Germinal center (tissue), 1 donor: ENCODE measurements at regions not wholly inside any gene's neighbourhood (a gene's known extent, or its start where the extent isn't known, plus 50 kb on each side); places are given as distances from the start of the nearest gene placed in this dataset.

Experiments
- DNase-seq: peaks from one replicate; pipeline ENCODE4 v3.0.0; 2012; ENCODE audit warnings: mixed read lengths, low spot score

DNA sequence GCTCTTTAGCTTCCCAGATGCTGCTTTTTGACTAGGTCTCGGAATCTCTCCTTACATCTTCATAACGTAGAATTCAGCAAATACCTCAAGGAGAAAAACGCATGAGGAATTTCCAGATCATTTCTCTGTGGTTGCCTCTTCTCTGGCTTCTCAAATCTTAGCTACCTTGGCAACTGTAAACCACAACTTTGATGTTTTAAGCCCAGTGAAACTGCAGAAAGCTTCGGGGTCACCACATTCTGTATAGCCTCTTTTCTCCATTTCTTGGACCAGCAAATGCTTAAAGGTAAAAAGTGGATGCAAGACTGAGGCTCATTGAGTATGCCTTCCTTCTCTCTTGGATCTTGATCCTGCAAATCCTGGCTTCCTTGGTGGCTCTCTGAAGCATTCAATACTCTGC, 125.5 kb upstream of the FBXL4 start:
- no peak for DNase-seq

DNA sequence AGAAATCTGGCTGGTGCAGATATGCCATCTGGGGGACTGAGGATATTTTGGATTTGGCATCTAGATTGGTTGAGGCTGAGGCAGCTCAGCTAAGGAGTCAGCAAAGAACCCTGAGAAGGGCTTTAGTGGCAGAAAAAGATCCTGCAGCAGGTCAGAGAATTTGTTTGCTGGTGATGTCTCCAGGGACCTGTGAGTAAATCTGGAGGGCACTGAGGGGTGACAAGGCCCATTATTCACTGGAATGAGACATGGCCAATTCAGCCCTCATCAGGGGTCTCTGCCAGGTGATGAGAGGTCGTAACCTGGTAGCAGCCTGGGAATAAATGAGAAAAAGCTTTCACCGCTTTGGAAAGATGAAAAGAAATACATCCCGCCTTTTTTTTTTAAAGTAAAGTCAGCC, 118.3 kb upstream of the FBXL4 start:
- no peak for DNase-seq

- DNase-seq = no peak
Observed at GRCh38 chr6:99064834-99065233, 117.1 kb upstream of the FBXL4 start.

DNA sequence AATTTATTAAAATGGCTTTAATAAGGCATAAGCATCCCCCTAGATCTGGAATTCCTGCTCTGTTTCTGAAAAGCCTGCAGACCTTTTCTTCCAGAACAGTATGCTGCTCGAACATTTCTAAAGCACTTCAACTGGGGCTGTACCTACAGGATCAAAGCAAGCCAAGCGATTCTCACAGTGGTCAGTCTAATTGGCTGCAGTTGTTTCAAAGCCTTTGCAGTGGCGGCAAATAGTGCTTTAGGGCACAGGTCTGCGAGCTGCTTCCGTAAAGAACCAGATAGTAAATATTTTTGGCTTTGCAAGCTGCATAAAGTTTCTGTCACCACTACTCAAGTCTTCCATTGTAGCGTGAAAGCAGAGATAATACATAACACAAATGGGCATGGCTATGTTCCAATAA, 88.9 kb upstream of the FBXL4 start:
- no peak for DNase-seq

DNA sequence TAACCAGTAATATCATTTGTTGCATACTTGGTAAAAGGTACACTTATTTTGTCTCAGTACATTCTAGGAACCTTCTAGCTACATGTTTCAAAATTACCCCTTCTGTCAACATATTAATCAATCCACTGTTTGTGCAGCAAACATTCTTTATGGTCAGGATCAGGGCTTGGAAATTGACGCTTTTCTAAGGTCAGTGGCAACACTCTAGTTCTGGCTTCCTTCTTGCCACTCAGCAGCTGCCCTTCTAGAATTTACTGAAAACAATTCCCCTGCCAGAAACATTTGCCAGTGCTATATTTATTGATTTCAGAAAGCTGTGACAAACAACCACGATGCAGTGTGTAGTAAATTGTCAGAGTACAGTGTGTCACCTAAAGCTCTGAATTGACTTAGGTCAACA, 84.7 kb upstream of the FBXL4 start:
- no peak for DNase-seq

DNA sequence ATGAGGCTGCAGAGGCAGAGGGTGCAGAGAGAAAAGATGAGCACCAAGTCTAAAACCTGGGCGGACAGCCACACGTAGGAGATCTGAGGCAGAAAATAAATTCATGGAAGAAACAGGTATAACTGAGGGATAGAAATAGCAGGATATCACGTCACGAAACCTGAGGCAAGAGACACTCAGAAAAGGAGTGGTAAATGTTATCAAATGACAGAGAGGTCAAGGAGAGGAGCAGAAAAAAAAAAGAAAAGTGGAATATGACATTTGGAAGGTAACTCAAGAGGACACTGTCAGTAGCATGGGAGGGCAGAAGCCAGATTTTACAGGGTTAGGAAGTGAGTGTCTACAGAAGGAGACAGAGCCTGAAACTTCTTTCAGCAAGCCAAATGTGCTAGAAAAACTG, 84.2 kb upstream of the FBXL4 start:
- DNase-seq = no peak

- no peak for DNase-seq
Observed at GRCh38 chr6:99030915-99031314, 83.2 kb upstream of the FBXL4 start.

- DNase-seq = no peak
Observed at GRCh38 chr6:99026135-99026534, 78.4 kb upstream of the FBXL4 start.

DNA sequence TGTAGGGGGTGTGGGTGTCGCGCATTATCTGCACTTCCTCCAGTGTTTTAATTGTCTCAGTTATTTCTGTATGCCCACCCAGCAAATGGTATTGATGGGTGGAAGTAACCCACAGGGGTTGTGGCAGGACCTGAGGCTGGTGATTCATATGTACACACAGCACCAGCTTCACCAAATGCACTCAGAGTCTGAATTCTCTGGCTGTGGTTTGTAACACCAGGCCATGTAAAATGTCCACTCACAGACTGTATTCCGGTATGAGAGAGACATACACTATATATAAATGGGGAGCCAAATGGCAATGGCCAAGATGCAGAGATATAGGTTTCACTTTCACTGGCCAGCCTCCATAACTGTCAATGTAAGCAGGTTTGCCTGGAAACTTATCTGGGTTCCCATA, 76.3 kb upstream of the FBXL4 start:
- DNase-seq = no peak

DNA sequence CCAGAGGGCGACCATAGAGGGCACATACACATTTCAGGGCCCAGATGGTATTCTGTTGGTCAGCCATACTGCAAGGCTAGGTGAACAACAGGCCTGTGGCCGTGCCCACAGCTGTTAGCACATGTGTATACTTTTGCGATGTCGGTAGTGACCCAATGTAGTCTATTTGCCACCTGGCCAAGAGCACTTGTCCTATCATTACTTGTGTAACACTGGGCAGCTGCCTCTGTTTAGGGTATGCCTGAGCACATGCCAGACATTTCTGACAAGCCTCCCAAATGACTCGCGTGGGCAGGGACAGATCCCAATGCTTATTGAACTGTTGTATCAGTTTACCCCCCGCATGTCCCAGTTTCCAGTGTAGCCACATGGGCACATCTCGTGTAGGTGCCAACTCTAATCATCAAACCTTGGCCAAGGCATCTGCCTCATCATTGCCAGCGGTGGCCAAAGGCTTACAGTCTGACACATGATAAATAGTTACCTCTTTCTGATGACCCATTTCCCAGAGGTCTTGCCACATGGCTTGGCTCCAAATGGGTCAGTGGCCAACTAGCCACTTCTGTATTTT, 74.4 kb upstream of the FBXL4 start:
- no peak for DNase-seq

GRCh38 chr6:99019381-99019780, 71.6 kb upstream of the FBXL4 start:
- DNase-seq = no peak

GRCh38 chr6:99017150-99017549, 69.4 kb upstream of the FBXL4 start:
- no peak for DNase-seq

- DNase-seq = no peak
Observed at GRCh38 chr6:99016355-99016754, 68.6 kb upstream of the FBXL4 start.

DNA sequence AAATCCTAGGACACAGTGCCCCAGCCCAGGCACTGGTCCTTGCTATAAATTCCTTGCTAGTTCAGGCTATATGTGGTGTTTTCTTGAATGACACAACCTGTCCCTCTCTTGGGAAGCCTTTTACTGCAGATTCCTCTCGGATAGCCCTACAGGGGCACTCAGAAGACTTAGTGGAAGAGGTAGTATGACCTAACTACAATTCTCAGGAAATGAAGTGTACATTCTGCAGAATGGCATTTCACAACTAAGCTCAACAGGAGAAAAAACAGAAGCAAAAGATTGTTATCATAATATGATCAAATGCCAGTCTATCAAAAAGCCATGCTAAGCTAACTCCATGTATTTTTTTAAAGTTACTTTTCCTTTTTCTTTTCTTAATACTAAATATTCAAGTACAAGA, 66.3 kb upstream of the FBXL4 start:
- no peak for DNase-seq

DNA sequence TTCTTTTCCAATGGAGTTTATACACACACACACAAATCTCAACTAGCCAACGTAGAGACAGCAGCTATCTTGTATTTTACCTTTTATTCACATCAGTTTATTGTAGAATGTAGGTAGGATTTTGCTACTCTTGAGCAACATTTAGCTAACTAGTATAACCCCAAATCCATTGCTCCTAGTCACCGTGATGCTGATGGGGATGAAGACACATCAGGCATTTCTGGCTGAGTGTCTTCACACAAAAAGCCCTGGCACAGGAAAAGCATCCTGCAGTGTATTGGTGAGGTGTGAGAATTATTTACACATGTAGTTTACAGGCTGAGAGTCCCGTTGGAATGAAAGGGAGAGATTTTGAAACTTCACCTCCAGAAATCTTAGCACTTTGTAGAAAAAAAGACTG, 65.9 kb upstream of the FBXL4 start:
- no peak for DNase-seq

GRCh38 chr6:99013145-99013544, 65.4 kb upstream of the FBXL4 start:
- DNase-seq = no peak

GRCh38 chr6:99011151-99011550, 63.4 kb upstream of the FBXL4 start:
- DNase-seq = no peak

DNA sequence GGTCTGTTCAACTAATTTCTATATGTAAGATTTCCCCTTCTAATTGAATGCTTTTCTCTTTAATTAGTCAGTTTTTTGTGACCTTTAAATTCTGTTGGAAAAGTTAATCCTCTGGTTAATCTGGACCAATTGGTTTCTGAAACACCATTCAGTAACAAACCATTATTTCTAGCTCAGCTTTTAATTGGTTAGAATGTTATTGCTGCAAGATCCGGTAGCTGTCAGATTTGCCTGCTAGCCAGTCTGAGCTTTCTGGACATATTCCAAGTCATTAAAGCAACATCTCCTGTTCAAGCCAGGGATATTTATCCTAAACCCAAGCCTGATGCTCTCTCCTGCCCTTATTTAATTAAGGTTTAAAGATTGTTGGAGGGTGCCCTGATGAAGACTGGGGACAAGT, 55.1 kb upstream of the FBXL4 start:
- DNase-seq = no peak

DNA sequence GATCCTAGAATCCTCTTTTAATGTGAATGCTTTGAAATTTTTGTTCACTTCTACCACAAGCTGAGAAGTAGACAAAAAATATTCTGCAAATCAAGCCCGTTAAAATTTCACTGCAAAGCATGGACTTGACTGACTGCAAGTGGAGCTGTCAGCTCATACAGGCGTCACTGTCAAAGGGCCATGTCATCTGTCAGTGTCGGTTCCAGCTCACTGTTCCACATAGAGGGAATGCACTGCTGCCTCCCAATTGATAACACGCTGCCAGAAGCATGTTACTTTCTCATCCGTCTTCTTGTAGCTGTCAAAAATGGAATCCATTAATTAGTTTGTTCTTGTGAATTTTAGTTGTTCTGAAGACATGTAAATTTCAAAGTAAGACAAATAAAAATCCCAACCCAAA, 50.4 kb upstream of the FBXL4 start:
- DNase-seq = no peak
